Suppressor macrophage treated with lipopolysaccharide for 4 hours (primary cell): ENCODE measurements at regions not wholly inside any gene's neighbourhood (a gene's known extent, or its start where the extent isn't known, plus 50 kb on each side); places are given as distances from the start of the nearest gene placed in this dataset.
"Not testable (repeated sequence)": the region's sequence is repeated elsewhere in the genome, so short reads cannot be mapped to it uniquely, and the experiment has no call there.

Experiments
- DNase-seq: peaks from one replicate; pipeline ENCODE4 v3.0.0-alpha.2; 2020

GRCh38 chr4:33429971-33430370 is 2709.8 kb downstream of the PCDH7 start:
- no peak for DNase-seq

GRCh38 chr4:33437406-33437805 is 2717.2 kb downstream of the PCDH7 start:
- DNase-seq, result no peak

DNA sequence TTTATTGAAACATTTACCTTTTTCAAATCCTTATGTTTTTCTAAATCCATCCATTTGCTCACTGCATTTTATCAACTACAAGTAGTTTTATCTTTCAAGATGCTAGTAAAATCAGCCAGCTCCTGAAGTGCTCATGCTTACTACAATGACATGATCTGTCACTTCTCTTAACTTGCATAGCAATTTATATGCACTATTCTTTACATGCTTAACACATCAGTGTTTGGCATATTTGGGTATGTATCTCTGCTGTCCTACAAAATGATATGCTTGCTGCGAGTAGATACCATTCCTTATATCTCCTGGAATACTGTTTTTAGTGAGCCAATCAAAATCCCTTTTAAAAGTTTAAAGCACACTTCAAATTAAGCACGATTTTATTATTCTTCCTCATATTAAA is 2726.8 kb downstream of the PCDH7 start:
- DNase-seq, result no peak

- no peak for DNase-seq
Measured at GRCh38 chr4:33448948-33449347, 2728.8 kb downstream of the PCDH7 start.

GRCh38 chr4:33453436-33453835 is 2733.3 kb downstream of the PCDH7 start:
- DNase-seq, result no peak

DNA sequence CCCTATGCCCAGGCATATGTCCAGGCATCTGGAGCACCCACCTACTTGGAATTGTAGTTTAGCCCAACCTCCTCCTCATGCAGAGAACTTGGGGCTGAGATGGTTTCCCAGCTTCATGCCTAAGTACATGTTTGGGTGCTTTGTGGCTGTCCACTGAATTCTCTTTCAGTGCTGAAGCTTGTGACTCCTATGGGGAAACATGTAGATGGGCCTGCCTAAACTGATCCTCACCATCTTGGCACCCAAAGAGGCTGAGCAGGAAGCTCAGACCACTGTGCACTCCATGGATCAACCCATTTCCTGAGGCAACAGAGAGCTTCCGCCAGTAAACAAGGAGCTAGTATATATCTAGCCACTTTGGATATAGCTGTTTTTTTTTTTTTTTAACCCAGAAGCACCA is 2733.7 kb downstream of the PCDH7 start:
- no peak for DNase-seq

DNA sequence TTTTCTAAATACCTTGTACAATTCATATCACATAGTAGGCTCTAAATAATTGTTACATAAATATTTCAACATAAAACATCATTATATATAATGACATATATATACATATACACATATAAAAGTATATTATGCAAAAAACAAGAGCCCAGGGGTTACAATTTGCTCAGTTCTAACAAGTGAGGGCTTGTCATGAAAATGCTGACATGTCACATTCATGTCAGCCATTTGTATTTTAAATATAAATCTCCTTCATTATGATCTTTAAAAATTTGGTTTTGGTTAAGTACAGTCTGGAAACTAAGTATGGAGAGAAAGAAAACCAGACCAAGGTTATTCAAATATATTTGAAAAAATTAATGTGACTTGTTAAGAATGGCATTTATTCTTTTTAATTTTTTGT is 2745.4 kb downstream of the PCDH7 start:
- no peak for DNase-seq

DNA sequence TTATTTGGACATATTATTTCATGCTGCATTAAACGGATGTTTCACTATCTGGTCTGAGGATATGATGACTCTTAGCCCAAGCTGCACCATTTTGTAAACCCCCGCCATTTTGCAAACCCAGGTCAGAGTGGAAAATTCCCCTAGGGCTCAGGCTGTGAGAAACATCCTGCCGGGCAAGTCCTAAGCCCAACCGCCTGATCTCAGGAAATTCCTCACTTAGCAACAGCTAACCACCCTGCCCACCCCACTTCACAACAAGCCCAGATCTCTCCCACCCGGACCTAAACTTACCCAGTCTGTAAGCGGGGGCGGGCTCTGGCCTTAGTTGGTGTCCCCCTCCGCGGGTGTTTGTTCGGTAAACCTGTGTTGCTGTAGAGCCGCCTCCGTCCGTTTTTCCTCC is 2747.1 kb downstream of the PCDH7 start:
- DNase-seq, result no peak

DNA sequence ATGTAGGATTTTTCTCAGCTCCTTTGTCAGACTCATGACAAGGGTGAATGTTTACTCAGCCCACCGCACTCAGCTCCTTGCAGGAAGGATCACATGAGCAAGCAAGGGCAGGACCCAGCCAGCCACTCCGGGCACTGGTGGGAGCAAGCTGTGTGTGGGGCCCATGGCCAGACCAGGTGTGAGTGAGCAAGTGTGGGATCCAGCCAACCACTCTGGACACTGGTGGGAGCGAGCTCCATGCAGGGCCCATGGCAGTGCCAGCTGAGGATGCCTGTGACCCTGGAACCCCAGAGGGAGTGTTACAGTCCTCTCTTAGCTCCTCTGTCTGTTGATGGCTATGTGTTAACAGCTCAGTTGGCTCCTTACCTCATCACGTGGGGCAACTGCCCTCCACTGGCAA is 2750.6 kb downstream of the PCDH7 start:
- DNase-seq, result no peak

DNA sequence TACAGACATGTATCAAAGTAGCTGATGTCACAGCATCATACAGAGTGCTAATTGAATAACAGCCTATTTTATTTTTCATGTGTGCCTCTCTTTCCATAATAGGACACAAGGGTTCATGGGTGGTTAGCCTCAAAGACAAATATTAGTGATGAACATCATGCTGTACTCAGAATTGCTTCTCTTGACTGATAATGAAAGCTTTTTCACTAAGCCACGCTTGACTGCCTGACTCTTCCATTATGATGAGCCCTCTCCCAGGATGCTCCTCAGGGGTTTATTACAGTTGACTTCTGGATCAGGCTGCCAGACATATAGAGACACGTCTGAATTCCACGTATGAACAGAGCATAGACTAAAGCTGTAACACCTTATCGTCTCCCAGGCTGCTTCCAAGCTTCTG is 2757.5 kb downstream of the PCDH7 start:
- no peak for DNase-seq

GRCh38 chr4:33482773-33483172 is 2761.5 kb downstream of the ARAP2 start:
- DNase-seq, result no peak

DNA sequence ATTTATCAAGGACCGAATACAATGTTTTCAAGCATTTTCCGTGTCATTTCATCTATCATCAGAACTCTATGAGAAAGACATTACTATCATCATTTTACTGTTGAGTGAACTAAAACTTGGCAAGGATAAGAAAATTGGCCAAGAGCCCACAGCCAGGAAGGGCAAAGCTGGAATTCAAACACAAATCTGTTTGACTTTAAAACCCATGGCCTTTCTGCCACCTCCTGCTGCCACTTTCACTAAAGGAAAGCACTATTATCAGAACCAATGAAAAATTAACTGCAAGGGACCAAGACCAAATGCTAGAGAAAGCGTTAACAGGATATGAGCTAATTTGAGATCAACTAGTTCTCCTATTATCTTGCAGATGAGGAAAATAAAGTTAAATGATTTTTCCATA is 2759.2 kb downstream of the ARAP2 start:
- no peak for DNase-seq

DNA sequence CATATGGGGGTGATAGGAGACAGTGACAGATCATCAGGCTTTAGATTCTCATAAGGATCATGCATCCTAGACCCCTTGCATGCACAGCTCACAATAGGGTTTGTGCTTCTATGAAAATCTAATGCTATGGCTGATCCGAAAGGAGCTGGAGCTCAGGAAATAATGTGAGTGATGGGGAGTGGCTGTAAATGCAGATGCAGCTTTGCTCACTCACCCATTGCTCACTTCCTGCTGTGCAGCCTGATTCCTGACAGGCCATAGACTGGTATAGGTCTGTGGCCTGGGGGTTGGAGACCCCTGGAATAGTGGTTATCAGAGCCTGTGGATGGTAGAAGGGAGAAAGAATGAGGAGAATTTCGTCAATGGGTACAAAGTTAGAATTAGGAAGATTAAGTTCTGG is 2751.1 kb downstream of the ARAP2 start:
- no peak for DNase-seq

GRCh38 chr4:33494150-33494549 is 2750.2 kb downstream of the ARAP2 start:
- DNase-seq, result no peak

DNA sequence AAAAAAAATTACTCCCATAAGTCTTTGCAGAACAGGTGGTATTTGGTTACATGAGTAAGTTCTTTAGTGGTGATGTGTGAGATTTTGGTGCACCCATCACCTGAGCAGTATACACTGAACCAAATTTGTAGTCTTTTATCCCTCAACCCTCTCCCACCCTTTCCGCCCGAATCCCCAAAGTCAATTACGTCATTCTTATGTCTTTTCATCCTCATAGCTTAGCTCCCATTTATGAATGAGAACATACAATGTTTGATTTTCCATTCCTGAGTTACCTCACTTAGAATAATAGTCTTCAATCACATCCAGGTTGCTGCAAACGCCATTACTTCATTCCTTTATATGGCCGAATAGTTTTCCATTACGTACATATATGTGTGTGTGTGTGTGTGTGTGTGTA is 2742.7 kb downstream of the ARAP2 start:
- DNase-seq, result not testable (repeated sequence)

- DNase-seq, result peak; percentile 1
Measured at GRCh38 chr4:33512397-33512796, 2731.9 kb downstream of the ARAP2 start.

DNA sequence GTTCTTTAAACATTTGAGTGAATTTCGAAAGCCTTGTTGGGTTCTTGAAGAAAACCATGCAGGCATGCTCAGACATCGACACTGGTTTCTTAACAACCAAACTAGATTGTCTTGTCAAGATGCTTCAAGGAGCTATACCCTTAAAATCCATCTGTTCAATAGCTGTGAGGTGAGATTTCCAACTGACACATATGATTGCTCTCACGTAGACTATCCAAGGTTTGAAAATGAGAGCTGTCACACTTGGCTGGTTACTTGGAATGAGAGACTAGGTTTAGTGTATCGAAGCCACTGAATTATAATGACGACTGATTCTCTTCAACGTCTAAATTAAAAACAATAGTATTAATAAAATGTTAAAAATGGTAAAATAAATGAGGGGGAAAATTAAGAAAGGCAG is 2725.5 kb downstream of the ARAP2 start:
- DNase-seq, result no peak

DNA sequence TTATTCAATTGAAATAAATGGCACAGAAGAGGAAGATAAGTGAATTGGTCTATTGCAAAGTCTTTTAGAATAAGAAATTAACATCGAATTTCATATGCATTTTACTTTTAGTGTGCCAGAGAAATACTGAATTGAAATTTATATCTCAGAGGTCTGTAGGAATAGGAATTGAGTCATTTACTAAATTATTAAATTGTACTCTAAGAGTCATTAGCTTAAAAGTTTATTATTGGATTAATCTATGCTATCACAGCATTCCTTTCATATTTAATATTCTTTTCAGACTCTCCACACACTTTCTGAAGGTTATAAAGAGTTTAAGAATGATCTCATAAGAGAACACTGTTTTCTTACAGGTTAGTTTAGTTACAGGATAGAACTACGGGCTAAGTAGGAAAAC is 2711.5 kb downstream of the ARAP2 start:
- DNase-seq, result no peak

DNA sequence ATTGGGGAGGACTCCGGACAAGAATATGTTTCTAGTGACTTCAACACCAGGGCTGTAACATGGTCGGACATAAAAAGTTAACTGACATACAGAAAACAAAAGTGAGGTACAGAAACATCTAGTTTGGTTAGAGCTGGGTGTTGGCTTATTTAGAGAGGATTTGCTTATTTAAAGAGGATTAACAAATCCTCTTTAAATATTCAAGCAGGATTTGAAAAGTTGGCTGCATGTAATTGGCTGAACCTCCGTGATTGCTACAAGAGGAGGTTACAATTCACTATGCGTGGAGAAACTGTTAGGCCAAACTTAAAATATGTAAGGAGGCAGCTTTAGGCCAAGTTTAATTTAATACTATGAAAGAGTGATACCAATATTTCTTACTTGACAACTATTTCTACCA is 2707.4 kb downstream of the ARAP2 start:
- no peak for DNase-seq

- DNase-seq, result no peak
Measured at GRCh38 chr4:33537527-33537926, 2706.8 kb downstream of the ARAP2 start.

GRCh38 chr4:33543941-33544450 is 2700.3 kb downstream of the ARAP2 start:
- no peak for DNase-seq

GRCh38 chr4:33551244-33551643 is 2693.1 kb downstream of the ARAP2 start:
- no peak for DNase-seq

DNA sequence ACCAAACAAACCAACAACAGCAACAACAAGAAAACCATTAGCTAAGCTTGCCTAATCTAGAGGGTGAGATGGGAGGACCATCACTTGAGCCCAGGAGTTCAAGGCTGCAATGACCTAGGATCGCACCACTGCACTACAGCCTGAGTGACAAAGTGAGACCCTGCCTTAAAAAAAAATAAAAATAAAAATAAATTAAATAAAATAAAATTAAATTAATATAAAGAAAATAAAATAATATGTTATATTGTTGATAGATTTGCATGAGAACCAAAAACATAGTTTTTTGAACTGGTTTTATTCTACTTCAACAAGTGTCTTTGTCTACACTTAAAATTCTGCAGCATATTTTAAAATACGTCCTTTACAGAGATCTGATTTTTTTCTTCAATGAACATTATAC is 2683.1 kb downstream of the ARAP2 start:
- no peak for DNase-seq

DNA sequence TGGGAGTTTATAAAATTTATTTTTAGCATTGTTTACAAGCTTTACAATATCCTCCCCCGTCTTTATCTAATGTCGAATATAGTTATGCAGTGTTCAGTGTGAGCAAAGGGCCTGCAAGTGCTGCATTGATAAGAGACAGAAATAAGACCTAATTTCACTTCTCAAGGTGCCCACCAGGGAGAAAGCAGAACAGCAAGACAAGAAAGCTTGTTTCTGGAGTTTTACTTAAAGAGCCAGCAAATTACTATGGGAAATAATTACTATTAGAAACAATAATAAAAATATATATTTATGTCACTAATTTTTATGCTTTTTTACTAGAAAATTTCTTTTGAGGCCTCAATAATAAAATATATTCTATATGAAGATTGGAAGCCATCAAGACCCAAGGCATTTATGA is 2677.7 kb downstream of the ARAP2 start:
- no peak for DNase-seq

DNA sequence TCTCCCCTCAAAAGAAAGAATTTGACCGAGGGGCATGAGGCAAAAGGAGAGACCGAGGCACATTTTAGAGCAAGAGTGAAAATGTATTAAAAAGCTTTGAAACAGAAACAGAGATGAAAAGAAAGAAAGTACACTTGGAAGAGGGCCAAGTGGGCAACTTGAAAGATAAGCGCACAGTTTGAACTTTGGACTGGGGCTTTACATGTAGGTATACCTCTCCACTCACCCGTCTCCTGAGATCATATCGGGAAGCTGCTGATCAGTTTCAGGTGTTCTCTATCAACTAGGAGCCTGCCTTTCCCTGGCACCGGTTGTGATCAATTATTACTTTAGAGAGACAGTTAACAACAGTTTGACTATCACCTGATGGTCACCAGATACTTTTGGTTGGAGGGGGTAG is 2666.5 kb downstream of the ARAP2 start:
- no peak for DNase-seq

DNA sequence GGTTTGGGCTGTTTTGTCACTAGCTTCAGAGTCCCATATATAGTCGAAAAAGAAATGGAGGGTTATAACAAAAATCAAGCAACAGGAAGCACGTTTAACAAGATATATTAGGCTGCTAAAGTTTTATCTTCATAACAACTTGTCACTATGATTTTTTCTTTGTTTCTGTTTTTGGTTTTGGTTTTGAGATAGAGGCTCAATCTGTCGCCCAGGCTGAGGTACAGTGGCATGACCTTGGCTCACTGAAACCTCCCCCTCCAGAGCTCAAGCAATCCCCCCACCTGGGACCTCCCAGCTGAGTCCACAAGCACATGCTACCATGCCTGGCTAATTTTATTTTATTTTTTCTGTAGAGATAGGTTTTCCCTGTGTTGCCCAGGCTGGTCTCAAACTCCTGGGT is 2664.4 kb downstream of the ARAP2 start:
- DNase-seq, result no peak
